ENCODE measurements at regions not wholly inside any gene's neighbourhood (a gene's known extent, or its start where the extent isn't known, plus 50 kb on each side); places are given as distances from the start of the nearest gene placed in this dataset.

- no peak for TF ChIP-seq ZNF70 (CRISPR knock-in tag; IDR thresholded peaks at IDR 0.05)
- no peak for TF ChIP-seq ZFP3 (CRISPR knock-in tag; IDR thresholded peaks at IDR 0.05)
- TF ChIP-seq PATZ1 (CRISPR knock-in tag; IDR thresholded peaks at IDR 0.05; ENCODE audit: borderline replicate concordance), result no peak
- no peak for TF ChIP-seq CREB5 (CRISPR knock-in tag; IDR thresholded peaks at IDR 0.05; ENCODE audit: low read depth)
- no peak for TF ChIP-seq ZNF565 (CRISPR knock-in tag; conservative IDR thresholded peaks at IDR 0.05; ENCODE audit: low read depth)
- TF ChIP-seq ZFP30 (CRISPR knock-in tag; IDR thresholded peaks at IDR 0.05), result no peak
- no peak for TF ChIP-seq POU6F1 (CRISPR knock-in tag; IDR thresholded peaks at IDR 0.05; ENCODE audit: borderline replicate concordance, low read depth)
These were observed 93.8 kb upstream of the SKOR2 start for GRCh38 chr18:47345291-47345690.
